Esophagus squamous epithelium (tissue), 4 donors: ENCODE measurements at regions not wholly inside any gene's neighbourhood (a gene's known extent, or its start where the extent isn't known, plus 50 kb on each side); places are given as distances from the start of the nearest gene placed in this dataset.

Experiments used
- POLR2A ChIP-seq, 4 donors: fragments of 450-650 bp; IDR thresholded peaks; one replicate each; pipeline ENCODE4 v1.6.1; 2017; ENCODE audit warnings: antibody characterized with exemption in 4 of 4, mild to moderate bottlenecking in 4 of 4, moderate library complexity in 3 of 4
- TF ChIP-seq, protein P1 (sequence below), 6 experiments: fragments of 450-650 bp in 4 of 6; fragments of 200-600 bp in 2 of 6; sonication (generic) in 2 of 6; IDR thresholded peaks; one replicate each; pipeline ENCODE4 v1.5.1; 2016 to 2019; ENCODE audit warnings: antibody characterized with exemption in 6 of 6, mild to moderate bottlenecking in 4 of 6, moderate library complexity in 4 of 6

DNA sequence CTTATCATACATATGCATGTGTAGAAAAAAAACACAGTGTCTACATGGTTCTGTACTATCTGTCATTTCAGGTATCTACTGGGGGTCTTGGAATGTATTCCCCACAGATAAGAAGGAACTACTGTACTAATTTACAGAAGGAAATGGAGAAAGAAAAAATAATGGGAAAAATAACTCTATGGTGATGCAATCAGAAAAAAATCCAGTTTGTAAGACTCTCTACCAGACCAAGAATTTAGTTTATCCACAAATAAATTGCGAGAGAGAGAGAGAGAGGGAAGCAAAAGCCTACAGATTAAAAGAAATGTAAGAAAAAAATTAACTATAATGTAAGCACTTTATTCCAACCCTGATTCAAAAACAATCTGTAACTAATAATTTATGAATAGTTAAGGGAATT lies 708.6 kb upstream of the ZNF608 start:
- TF ChIP-seq, protein P1, sequence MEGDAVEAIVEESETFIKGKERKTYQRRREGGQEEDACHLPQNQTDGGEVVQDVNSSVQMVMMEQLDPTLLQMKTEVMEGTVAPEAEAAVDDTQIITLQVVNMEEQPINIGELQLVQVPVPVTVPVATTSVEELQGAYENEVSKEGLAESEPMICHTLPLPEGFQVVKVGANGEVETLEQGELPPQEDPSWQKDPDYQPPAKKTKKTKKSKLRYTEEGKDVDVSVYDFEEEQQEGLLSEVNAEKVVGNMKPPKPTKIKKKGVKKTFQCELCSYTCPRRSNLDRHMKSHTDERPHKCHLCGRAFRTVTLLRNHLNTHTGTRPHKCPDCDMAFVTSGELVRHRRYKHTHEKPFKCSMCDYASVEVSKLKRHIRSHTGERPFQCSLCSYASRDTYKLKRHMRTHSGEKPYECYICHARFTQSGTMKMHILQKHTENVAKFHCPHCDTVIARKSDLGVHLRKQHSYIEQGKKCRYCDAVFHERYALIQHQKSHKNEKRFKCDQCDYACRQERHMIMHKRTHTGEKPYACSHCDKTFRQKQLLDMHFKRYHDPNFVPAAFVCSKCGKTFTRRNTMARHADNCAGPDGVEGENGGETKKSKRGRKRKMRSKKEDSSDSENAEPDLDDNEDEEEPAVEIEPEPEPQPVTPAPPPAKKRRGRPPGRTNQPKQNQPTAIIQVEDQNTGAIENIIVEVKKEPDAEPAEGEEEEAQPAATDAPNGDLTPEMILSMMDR (IDR thresholded peaks at IDR 0.05) = no peak
- TF ChIP-seq POLR2A (IDR thresholded peaks at IDR 0.05) = no peak
